PC-9 (cell line): ENCODE measurements at regions not wholly inside any gene's neighbourhood (a gene's known extent, or its start where the extent isn't known, plus 50 kb on each side); places are given as distances from the start of the nearest gene placed in this dataset.

Source experiments
- BruUV-seq: library from RNA; stranded (reverse); fragments of 400-500 nt; replicated peaks from 2 replicates; lab custom pipeline; 2021; lab: Mats Ljungman, UMichigan
- CTCF ChIA-PET: fragments of 300-600 bp; sonication (Branson Sonifier 250); formaldehyde crosslinking; loops from one replicate; lab custom pipeline; 2022; ENCODE audit warnings: antibody characterized with exemption; lab: Charles Lee
- POLR2A ChIA-PET: fragments of 300-600 bp; sonication (Branson Sonifier 250); formaldehyde crosslinking; loops from one replicate; lab custom pipeline; 2022; ENCODE audit warnings: antibody characterized with exemption; ENCODE audit not compliant: unreplicated experiment; lab: Charles Lee
- DNase-seq, 2 experiments: peaks; one replicate each; pipeline versions ENCODE4 v3.0.0 to v3.0.0-alpha.2; 2015 to 2022; ENCODE audit warnings: mixed read lengths in 1 of 2
- H2AFZ ChIP-seq: fragments of 200-600 bp; sonication (generic); 2 replicates; pipeline ENCODE4 v1.8.1; 2017; ENCODE audit warnings: antibody characterized with exemption
- H3F3A ChIP-seq: fragments of 200-600 bp; sonication (generic); 2 replicates; pipeline ENCODE4 v1.8.1; 2017; ENCODE audit warnings: antibody characterized with exemption, mild to moderate bottlenecking, low read depth; ENCODE audit not compliant: insufficient read depth
- H3K27ac ChIP-seq: fragments of 200-600 bp; sonication (generic); 2 replicates; pipeline ENCODE4 v1.6.1; 2016; ENCODE audit warnings: mixed run types
- H3K27me3 ChIP-seq: fragments of 200-600 bp; sonication (generic); 2 replicates; pipeline ENCODE4 v1.6.1; 2016; ENCODE audit warnings: low read depth, mixed run types; ENCODE audit not compliant: insufficient read depth
- H3K36me3 ChIP-seq: fragments of 200-600 bp; sonication (generic); 2 replicates; pipeline ENCODE4 v1.6.1; 2016; ENCODE audit warnings: low read depth, mixed run types
- H3K4me1 ChIP-seq: fragments of 200-600 bp; sonication (generic); replicated peaks from 2 replicates; pipeline ENCODE4 v1.6.1; 2016; ENCODE audit warnings: mixed run types; ENCODE audit not compliant: insufficient read depth
- H3K4me2 ChIP-seq: fragments of 200-600 bp; sonication (generic); 2 replicates; pipeline ENCODE4 v1.6.1; 2017; ENCODE audit warnings: mixed run types
- H3K4me3 ChIP-seq: fragments of 200-600 bp; sonication (generic); 2 replicates; pipeline ENCODE4 v1.6.1; 2016; ENCODE audit warnings: mixed run types
- H3K79me2 ChIP-seq: fragments of 200-600 bp; sonication (generic); 2 replicates; pipeline ENCODE4 v1.6.1; 2017; ENCODE audit warnings: low read depth, mixed run types
- H3K9me2 ChIP-seq: fragments of 200-600 bp; sonication (generic); 2 replicates; pipeline ENCODE4 v1.8.1; 2017; ENCODE audit warnings: mild to moderate bottlenecking; ENCODE audit not compliant: insufficient read depth
- H3K9me3 ChIP-seq: fragments of 200-600 bp; sonication (generic); 2 replicates; pipeline ENCODE4 v1.8.1; 2016; ENCODE audit warnings: low read depth; ENCODE audit not compliant: insufficient read depth
- H4K20me1 ChIP-seq: fragments of 200-600 bp; sonication (generic); 2 replicates; pipeline ENCODE4 v1.8.1; 2017; ENCODE audit not compliant: insufficient read depth
- EZH2 ChIP-seq: fragments of 200-600 bp; sonication (generic); IDR thresholded peaks from 2 replicates; pipeline ENCODE4 v1.8.0; 2017; ENCODE audit warnings: antibody characterized with exemption, low read depth
- intact Hi-C: fragments of 100-400 bp; cut with micrococcal nuclease; formaldehyde crosslinking; loops from one replicate; pipeline ENCODE4 v1.10.0; 2022; ENCODE audit not compliant: unreplicated experiment
- TF ChIP-seq, protein P1 (sequence below): fragments of 200-600 bp; sonication (generic); conservative IDR thresholded peaks from 2 replicates; pipeline ENCODE4 v1.6.1; 2017; ENCODE audit warnings: mixed run types, antibody characterized with exemption, mild to moderate bottlenecking, moderate library complexity

DNA sequence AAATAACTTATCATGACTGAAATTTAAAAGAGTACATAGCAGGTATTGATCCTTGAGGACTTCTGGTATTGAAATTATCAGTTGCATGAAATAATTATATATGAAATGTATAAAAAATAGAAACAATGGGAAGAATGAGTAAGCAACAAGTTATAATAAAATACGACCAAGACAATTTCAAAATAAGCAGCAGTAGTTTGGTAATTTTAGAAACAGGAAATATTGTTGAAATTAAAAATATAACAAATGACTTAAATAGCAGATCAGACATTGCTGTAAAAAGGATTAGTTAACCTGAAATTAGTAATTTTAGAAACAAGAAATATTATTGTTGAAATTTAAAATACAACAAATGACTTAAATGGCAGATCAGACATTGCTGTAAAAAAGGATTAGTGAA is 152.3 kb downstream of the BTC start:
- no peak for DNase-seq
- no TSS peak for BruUV-seq
- H4K20me1 ChIP-seq = no peaks in the 10 kb centered on the region
- ChIA-PET POLR2A (no interaction called here), CTCF (no interaction called here)
- H3K79me2 ChIP-seq = no peaks in the 10 kb centered on the region
- no peak overlapping the region for H3K4me2 ChIP-seq
- H3K36me3 ChIP-seq = no peaks in the 10 kb centered on the region
- no peaks in the 10 kb centered on the region for H3K27me3 ChIP-seq
- no peak overlapping the region for H3K27ac ChIP-seq
- no peaks in the 10 kb centered on the region for H3K9me3 ChIP-seq
- TF ChIP-seq, protein P1, sequence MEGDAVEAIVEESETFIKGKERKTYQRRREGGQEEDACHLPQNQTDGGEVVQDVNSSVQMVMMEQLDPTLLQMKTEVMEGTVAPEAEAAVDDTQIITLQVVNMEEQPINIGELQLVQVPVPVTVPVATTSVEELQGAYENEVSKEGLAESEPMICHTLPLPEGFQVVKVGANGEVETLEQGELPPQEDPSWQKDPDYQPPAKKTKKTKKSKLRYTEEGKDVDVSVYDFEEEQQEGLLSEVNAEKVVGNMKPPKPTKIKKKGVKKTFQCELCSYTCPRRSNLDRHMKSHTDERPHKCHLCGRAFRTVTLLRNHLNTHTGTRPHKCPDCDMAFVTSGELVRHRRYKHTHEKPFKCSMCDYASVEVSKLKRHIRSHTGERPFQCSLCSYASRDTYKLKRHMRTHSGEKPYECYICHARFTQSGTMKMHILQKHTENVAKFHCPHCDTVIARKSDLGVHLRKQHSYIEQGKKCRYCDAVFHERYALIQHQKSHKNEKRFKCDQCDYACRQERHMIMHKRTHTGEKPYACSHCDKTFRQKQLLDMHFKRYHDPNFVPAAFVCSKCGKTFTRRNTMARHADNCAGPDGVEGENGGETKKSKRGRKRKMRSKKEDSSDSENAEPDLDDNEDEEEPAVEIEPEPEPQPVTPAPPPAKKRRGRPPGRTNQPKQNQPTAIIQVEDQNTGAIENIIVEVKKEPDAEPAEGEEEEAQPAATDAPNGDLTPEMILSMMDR = no peak
- no peak for TF ChIP-seq EZH2
- intact Hi-C loops = no loop called here
- no peak overlapping the region for H3K4me3 ChIP-seq
- H3F3A ChIP-seq = no peaks in the 10 kb centered on the region
- H3K9me2 ChIP-seq = no peaks in the 10 kb centered on the region
- no peak overlapping the region for H2AFZ ChIP-seq
- no peaks in the 10 kb centered on the region for H3K4me1 ChIP-seq

- H3K36me3 ChIP-seq = no peaks in the 10 kb centered on the region
- POLR2A ChIA-PET = no interaction called here
- no peaks in the 10 kb centered on the region for H3K4me1 ChIP-seq
- CTCF ChIA-PET = no interaction called here
- TF ChIP-seq, protein P1 = no peak
- TF ChIP-seq EZH2 = no peak
- H4K20me1 ChIP-seq = no peaks in the 10 kb centered on the region
- H3F3A ChIP-seq = no peaks in the 10 kb centered on the region
- no peaks in the 10 kb centered on the region for H3K9me3 ChIP-seq
- H3K4me2 ChIP-seq = no peak overlapping the region
- intact Hi-C loops = no loop called here
- H3K4me3 ChIP-seq = no peak overlapping the region
- no peaks in the 10 kb centered on the region for H3K27me3 ChIP-seq
- H3K9me2 ChIP-seq = no peaks in the 10 kb centered on the region
- no peak overlapping the region for H2AFZ ChIP-seq
- no peaks in the 10 kb centered on the region for H3K79me2 ChIP-seq
- no peak for DNase-seq
- BruUV-seq = no TSS peak
- no peak overlapping the region for H3K27ac ChIP-seq
These were observed 145.1 kb downstream of the BTC start for GRCh38 chr4:74649193-74649592.

DNA sequence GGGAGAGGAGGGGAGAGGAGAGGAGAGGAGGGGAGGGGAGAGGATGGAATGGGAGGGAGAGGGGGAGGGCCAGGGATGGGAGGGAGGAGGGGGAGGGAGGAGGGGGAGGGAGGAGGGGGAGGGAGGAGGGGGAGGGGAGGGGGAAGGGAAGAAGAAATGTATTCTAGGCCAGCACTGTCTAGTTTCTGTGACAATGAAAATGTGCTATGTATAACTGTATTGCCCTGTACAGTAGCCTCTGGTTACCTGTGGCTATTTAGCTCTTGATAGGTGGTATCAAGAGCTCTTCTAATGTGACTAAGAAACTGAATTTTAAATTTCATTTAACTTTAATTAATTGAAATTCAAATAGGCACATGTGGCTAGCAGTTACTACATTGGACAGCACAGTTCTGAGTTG is 143.1 kb downstream of the BTC start:
- H3K4me3 ChIP-seq = no peak overlapping the region
- BruUV-seq = no TSS peak
- CTCF ChIA-PET = no interaction called here
- H3K27ac ChIP-seq = no peak overlapping the region
- intact Hi-C loops = loop anchor here (1.0 kb wide), 1 partner anchor 31 kb away; no protein-coding TSS in a partner anchor
- 0 out of 2 replicates have a peak, but pooled peaks cover 4% of the 10 kb centered on the region for H3K9me3 ChIP-seq
- TF ChIP-seq, protein P1 = no peak
- no peak for TF ChIP-seq EZH2
- no peaks in the 10 kb centered on the region for H3K27me3 ChIP-seq
- POLR2A ChIA-PET = no interaction called here
- no peak for DNase-seq
- H4K20me1 ChIP-seq = no peaks in the 10 kb centered on the region
- no peaks in the 10 kb centered on the region for H3K79me2 ChIP-seq
- H3K9me2 ChIP-seq = no peaks in the 10 kb centered on the region
- H3K36me3 ChIP-seq = no peaks in the 10 kb centered on the region
- no peak overlapping the region for H2AFZ ChIP-seq
- no peaks in the 10 kb centered on the region for H3F3A ChIP-seq
- no peak overlapping the region for H3K4me2 ChIP-seq
- H3K4me1 ChIP-seq = no peaks in the 10 kb centered on the region
